Calu3 (cell line): ENCODE measurements at regions not wholly inside any gene's neighbourhood (a gene's known extent, or its start where the extent isn't known, plus 50 kb on each side); places are given as distances from the start of the nearest gene placed in this dataset.

Experiments used
- BruUV-seq: library from RNA; stranded (reverse); fragments of 400-500 nt; replicated peaks from 2 replicates; lab custom pipeline; 2021; lab: Mats Ljungman, UMichigan
- CTCF ChIA-PET: fragments of 300-600 bp; sonication (Branson Sonifier 250); formaldehyde crosslinking; loops from one replicate; lab custom pipeline; 2022; ENCODE audit warnings: antibody characterized with exemption; lab: Charles Lee
- DNase-seq: peaks from one replicate; pipeline ENCODE4 v3.0.0; 2022
- H3K27ac Mint-ChIP-seq: one replicate; pipeline ENCODE4 v1.8.0; 2022; ENCODE audit warnings: mixed read lengths; ENCODE audit not compliant: unreplicated experiment
- H3K27me3 Mint-ChIP-seq: one replicate; pipeline ENCODE4 v1.8.0; 2022; ENCODE audit warnings: mixed read lengths; ENCODE audit not compliant: unreplicated experiment
- H3K36me3 Mint-ChIP-seq: one replicate; pipeline ENCODE4 v1.8.0; 2022; ENCODE audit warnings: mild to moderate bottlenecking, moderate library complexity, mixed read lengths; ENCODE audit not compliant: insufficient read depth, unreplicated experiment
- H3K4me1 Mint-ChIP-seq: one replicate; pipeline ENCODE4 v1.8.0; 2022; ENCODE audit warnings: mild to moderate bottlenecking, low read depth, mixed read lengths; ENCODE audit not compliant: unreplicated experiment
- H3K4me3 Mint-ChIP-seq: one replicate; pipeline ENCODE4 v1.8.0; 2022; ENCODE audit warnings: mild to moderate bottlenecking, low read depth, moderate library complexity, mixed read lengths; ENCODE audit not compliant: unreplicated experiment
- H3K9me3 Mint-ChIP-seq: one replicate; pipeline ENCODE4 v1.8.0; 2022; ENCODE audit warnings: low read depth, mixed read lengths; ENCODE audit not compliant: unreplicated experiment
- CTCF ChIP-seq: fragments of 200-600 bp; IDR thresholded peaks from one replicate; pipeline ENCODE4 v1.8.0; 2022; ENCODE audit warnings: antibody characterized with exemption; ENCODE audit not compliant: unreplicated experiment
- intact Hi-C: fragments of 100-400 bp; cut with micrococcal nuclease; formaldehyde crosslinking; loops from one replicate; pipeline ENCODE4 v1.10.0; 2022; ENCODE audit not compliant: unreplicated experiment

- intact Hi-C loops: no loop called here
- H3K27me3 Mint-ChIP-seq: no peaks in the 10 kb centered on the region
- CTCF ChIA-PET: no interaction called here
Measured at GRCh38 chr1:238832106-238832505, 554.3 kb upstream of the CHRM3 start.

GRCh38 chr1:238830036-238830611 lies 556.2 kb upstream of the CHRM3 start:
- no TSS peak for BruUV-seq
- H3K4me1 Mint-ChIP-seq: no peaks in the 10 kb centered on the region
- no peak for TF ChIP-seq CTCF
- no peaks in the 10 kb centered on the region for H3K36me3 Mint-ChIP-seq
- no peak overlapping the region for H3K4me3 Mint-ChIP-seq
- intact Hi-C loops: no loop called here
- CTCF ChIA-PET: no interaction called here
- H3K9me3 Mint-ChIP-seq: peaks cover 16% of the 10 kb centered on the region
- no peaks in the 10 kb centered on the region for H3K27me3 Mint-ChIP-seq
- DNase-seq: no peak
- no peak overlapping the region for H3K27ac Mint-ChIP-seq

More at GRCh38 chr1:238832106-238832505, 554.3 kb upstream of the CHRM3 start:
- no peak for TF ChIP-seq CTCF
- no peak overlapping the region for H3K27ac Mint-ChIP-seq
- no peaks in the 10 kb centered on the region for H3K36me3 Mint-ChIP-seq
- no peaks in the 10 kb centered on the region for H3K4me1 Mint-ChIP-seq
- no peak for DNase-seq
- no TSS peak for BruUV-seq
- no peak overlapping the region for H3K4me3 Mint-ChIP-seq
- peaks cover 16% of the 10 kb centered on the region for H3K9me3 Mint-ChIP-seq

GRCh38 chr1:238826891-238827290 lies 559.5 kb upstream of the CHRM3 start:
- H3K9me3 Mint-ChIP-seq: peaks cover 16% of the 10 kb centered on the region
- no peaks in the 10 kb centered on the region for H3K27me3 Mint-ChIP-seq
- no TSS peak for BruUV-seq
- intact Hi-C loops: no loop called here
- H3K36me3 Mint-ChIP-seq: no peaks in the 10 kb centered on the region
- CTCF ChIA-PET: no interaction called here
- H3K4me1 Mint-ChIP-seq: no peaks in the 10 kb centered on the region
- H3K27ac Mint-ChIP-seq: no peak overlapping the region
- DNase-seq: no peak
- H3K4me3 Mint-ChIP-seq: no peak overlapping the region
- TF ChIP-seq CTCF: no peak

GRCh38 chr1:238823416-238823815 lies 563.0 kb upstream of the CHRM3 start:
- Mint-ChIP-seq H3K27me3 (no peaks in the 10 kb centered on the region), H3K4me1 (no peaks in the 10 kb centered on the region), H3K36me3 (no peaks in the 10 kb centered on the region), H3K4me3 (no peak overlapping the region), H3K9me3 (peaks cover 6% of the 10 kb centered on the region), H3K27ac (no peak overlapping the region)
- intact Hi-C loops: no loop called here
- BruUV-seq: no TSS peak
- no peak for TF ChIP-seq CTCF
- CTCF ChIA-PET: no interaction called here
- no peak for DNase-seq
